Natural killer cell (primary cell): ENCODE measurements at regions not wholly inside any gene's neighbourhood (a gene's known extent, or its start where the extent isn't known, plus 50 kb on each side); places are given as distances from the start of the nearest gene placed in this dataset.

ENCODE experiments used
- ATAC-seq, 3 donors: fragments of 150-1000 bp in 2 of 3; fragments of 200-7000 bp in 1 of 3; cut with Tn5 transposase; 1 replicate in 1 of 3; 2 replicates in 2 of 3; pipeline ENCODE4 v1.10.0; 2021; ENCODE audit warnings: mild to moderate bottlenecking in 2 of 3, moderate library complexity in 2 of 3
- DNase-seq, 2 donors: peaks; one replicate each; pipeline versions ENCODE4 v3.0.0 to v3.0.0-alpha.2; 2013 to 2021; ENCODE audit warnings: mixed read lengths in 1 of 2
- H3K27ac ChIP-seq: one replicate; pipeline ENCODE4 v1.5.1; 2013; ENCODE audit warnings: mild to moderate bottlenecking, low read length
- H3K27me3 ChIP-seq: one replicate; pipeline ENCODE4 v1.6.1; 2013; ENCODE audit warnings: low read length; ENCODE audit not compliant: control insufficient read depth, insufficient read depth
- H3K36me3 ChIP-seq: one replicate; pipeline ENCODE4 v1.6.1; 2013; ENCODE audit warnings: low read length; ENCODE audit not compliant: control insufficient read depth, insufficient read depth
- H3K4me1 ChIP-seq: one replicate; pipeline ENCODE4 v1.6.1; 2013; ENCODE audit warnings: low read length; ENCODE audit not compliant: control insufficient read depth, insufficient read depth
- H3K4me3 ChIP-seq: one replicate; pipeline ENCODE4 v1.5.1; 2013; ENCODE audit warnings: low read length
- H3K9me3 ChIP-seq: one replicate; pipeline ENCODE4 v1.6.1; 2013; ENCODE audit warnings: low read length; ENCODE audit not compliant: control insufficient read depth, insufficient read depth
- H3K27ac Mint-ChIP-seq, 2 donors: one replicate each; pipeline ENCODE4 v1.8.0; 2022; ENCODE audit warnings: mild to moderate bottlenecking in 2 of 2, mixed read lengths in 2 of 2, moderate library complexity in 1 of 2
- H3K27me3 Mint-ChIP-seq, 2 donors: one replicate each; pipeline ENCODE4 v1.8.0; 2022; ENCODE audit warnings: low read depth in 2 of 2, mixed read lengths in 2 of 2
- H3K36me3 Mint-ChIP-seq: one replicate; pipeline ENCODE4 v1.8.0; 2022; ENCODE audit warnings: mixed read lengths
- H3K4me1 Mint-ChIP-seq, 2 donors: one replicate each; pipeline ENCODE4 v1.8.0; 2022; ENCODE audit warnings: mixed read lengths in 2 of 2
- H3K4me3 Mint-ChIP-seq: one replicate; pipeline ENCODE4 v1.8.0; 2022; ENCODE audit warnings: mild to moderate bottlenecking, moderate library complexity, mixed read lengths
- H3K9me3 Mint-ChIP-seq, 2 donors: one replicate each; pipeline ENCODE4 v1.8.0; 2022; ENCODE audit warnings: mixed read lengths in 2 of 2
- WGBS: methylation state at CpG from one replicate; pipeline ENCODE4 v1.1.7; 2013; ENCODE audit warnings: missing lambda C conversion rate; ENCODE audit not compliant: insufficient coverage; 5-methylcytosine and 5-hydroxymethylcytosine counted together
- intact Hi-C: fragments of 100-400 bp; cut with micrococcal nuclease; formaldehyde crosslinking; loops from one replicate; pipeline ENCODE4 v1.14.2; 2022
- TF ChIP-seq, protein P1 (sequence below): fragments of 200-600 bp; IDR thresholded peaks from one replicate; pipeline ENCODE4 v1.8.0; 2022; ENCODE audit warnings: antibody characterized with exemption

DNA sequence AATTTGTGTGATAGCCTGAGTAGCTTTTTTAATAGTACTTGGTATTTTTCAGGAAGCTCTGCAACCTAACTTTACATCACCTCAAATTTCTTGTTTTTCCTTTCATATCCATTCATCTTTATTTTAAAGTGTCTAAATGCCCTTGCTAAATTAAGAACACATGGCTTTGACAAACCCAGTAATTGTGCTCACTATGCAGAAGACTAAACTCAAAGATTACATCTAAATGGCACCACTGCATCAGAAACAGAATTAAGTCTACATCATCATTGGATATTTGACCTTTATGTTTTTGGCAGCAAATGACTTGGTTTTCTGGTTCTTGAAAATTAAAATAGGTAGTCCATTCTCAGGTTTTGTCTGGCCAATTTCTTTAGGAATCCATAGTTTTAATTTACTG, 69.6 kb upstream of the HDGFL1 start:
- Histone ChIP-seq H3K9me3 (no peaks in the 10 kb centered on the region), H3K27ac (no peak overlapping the region), H3K4me3 (no peak overlapping the region), H3K27me3 (no peaks in the 10 kb centered on the region), H3K36me3 (no peaks in the 10 kb centered on the region), H3K4me1 (no peaks in the 10 kb centered on the region)
- no peak for ATAC-seq
- H3K36me3 Mint-ChIP-seq, result no peaks in the 10 kb centered on the region
- TF ChIP-seq, protein P1, sequence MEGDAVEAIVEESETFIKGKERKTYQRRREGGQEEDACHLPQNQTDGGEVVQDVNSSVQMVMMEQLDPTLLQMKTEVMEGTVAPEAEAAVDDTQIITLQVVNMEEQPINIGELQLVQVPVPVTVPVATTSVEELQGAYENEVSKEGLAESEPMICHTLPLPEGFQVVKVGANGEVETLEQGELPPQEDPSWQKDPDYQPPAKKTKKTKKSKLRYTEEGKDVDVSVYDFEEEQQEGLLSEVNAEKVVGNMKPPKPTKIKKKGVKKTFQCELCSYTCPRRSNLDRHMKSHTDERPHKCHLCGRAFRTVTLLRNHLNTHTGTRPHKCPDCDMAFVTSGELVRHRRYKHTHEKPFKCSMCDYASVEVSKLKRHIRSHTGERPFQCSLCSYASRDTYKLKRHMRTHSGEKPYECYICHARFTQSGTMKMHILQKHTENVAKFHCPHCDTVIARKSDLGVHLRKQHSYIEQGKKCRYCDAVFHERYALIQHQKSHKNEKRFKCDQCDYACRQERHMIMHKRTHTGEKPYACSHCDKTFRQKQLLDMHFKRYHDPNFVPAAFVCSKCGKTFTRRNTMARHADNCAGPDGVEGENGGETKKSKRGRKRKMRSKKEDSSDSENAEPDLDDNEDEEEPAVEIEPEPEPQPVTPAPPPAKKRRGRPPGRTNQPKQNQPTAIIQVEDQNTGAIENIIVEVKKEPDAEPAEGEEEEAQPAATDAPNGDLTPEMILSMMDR, result no peak
- H3K27me3 Mint-ChIP-seq, result no peaks in the 10 kb centered on the region
- peaks cover 0 to 6% of the 10 kb centered on the region in 2 donors for H3K9me3 Mint-ChIP-seq
- no peak overlapping the region for H3K27ac Mint-ChIP-seq
- H3K4me3 Mint-ChIP-seq, result no peak overlapping the region
- no peak for DNase-seq
- intact Hi-C loops, result no loop called here
- H3K4me1 Mint-ChIP-seq, result no peaks in the 10 kb centered on the region

DNA sequence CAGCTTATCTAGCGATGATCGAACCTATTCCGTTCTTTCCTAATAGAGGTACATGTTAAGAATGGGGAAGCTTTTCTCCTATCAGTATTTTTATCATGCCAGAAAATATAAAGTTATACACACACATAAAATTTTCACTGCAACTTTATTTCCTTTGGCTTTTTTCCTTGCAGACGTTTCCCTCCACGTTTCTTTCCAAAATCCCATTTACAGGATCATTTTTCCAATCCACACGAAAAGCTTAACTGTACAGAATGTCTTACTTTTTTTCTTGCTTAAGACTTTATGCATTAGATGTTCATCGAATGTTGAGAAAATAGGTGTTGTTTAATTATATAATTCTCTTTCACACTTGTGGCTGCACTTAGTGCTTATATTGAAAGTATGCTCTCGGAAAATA, 62.9 kb upstream of the HDGFL1 start:
- Histone ChIP-seq H3K4me1 (no peaks in the 10 kb centered on the region), H3K27me3 (no peaks in the 10 kb centered on the region), H3K27ac (no peak overlapping the region), H3K4me3 (no peak overlapping the region), H3K36me3 (no peaks in the 10 kb centered on the region), H3K9me3 (no peaks in the 10 kb centered on the region)
- H3K4me1 Mint-ChIP-seq, result no peaks in the 10 kb centered on the region
- no peak for DNase-seq
- no peak overlapping the region for H3K27ac Mint-ChIP-seq
- 80% methylated on average over 3 of the region's 8 CpGs for WGBS
- no peak overlapping the region for H3K4me3 Mint-ChIP-seq
- H3K36me3 Mint-ChIP-seq, result no peaks in the 10 kb centered on the region
- no peak for ATAC-seq
- H3K27me3 Mint-ChIP-seq, result no peaks in the 10 kb centered on the region
- TF ChIP-seq, protein P1, result no peak
- intact Hi-C loops, result no loop called here
- peaks cover 3 to 7% of the 10 kb centered on the region in 2 donors for H3K9me3 Mint-ChIP-seq

DNA sequence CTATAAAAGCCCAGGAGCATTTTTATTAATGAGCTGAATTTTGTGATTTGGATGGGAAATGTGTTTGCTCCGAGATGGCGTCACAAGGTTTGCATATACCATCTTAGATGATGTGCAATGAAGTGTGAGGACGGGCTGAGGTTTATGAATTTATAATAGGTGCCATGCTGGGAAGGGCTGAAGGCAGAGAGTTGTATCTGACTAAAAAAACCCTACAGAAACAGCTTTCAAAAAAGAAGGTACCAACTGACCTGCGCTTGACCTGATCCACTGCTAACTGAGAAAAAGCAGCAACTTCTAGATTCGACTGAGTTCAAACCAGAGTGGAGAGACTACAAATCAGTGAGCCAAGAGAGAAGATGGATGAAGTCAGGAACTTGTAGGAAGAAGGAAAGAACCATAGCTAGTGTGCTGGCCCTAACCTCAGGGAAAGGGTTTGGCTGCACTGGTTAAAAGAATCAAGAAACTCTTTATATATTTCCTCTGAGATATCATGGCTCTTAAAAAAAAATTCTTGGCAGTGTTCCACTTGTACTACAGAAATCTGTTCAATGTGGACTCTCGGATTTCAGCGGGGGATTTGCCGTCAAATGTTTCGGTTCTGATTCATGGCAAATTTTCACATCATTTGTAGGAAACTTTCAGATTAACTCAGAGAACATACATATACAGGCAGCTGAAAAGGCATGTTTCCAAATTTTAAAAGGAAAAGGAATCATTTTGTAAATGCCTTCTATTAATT, 56.5 kb upstream of the HDGFL1 start:
- ATAC-seq (no peak), DNase-seq (no peak)
- no peak overlapping the region for H3K27ac ChIP-seq
- Mint-ChIP-seq H3K9me3 (peaks cover 16 to 18% of the 10 kb centered on the region in 2 donors), H3K27ac (no peak overlapping the region), H3K4me3 (no peak overlapping the region), H3K36me3 (no peaks in the 10 kb centered on the region), H3K4me1 (no peaks in the 10 kb centered on the region), H3K27me3 (no peaks in the 10 kb centered on the region)
- 88% methylated on average over 9 of the region's 9 CpGs for WGBS
- no peaks in the 10 kb centered on the region for H3K4me1 ChIP-seq
- no peaks in the 10 kb centered on the region for H3K27me3 ChIP-seq
- no peaks in the 10 kb centered on the region for H3K36me3 ChIP-seq
- TF ChIP-seq, protein P1, result no peak
- no peak overlapping the region for H3K4me3 ChIP-seq
- intact Hi-C loops, result no loop called here
- no peaks in the 10 kb centered on the region for H3K9me3 ChIP-seq

DNA sequence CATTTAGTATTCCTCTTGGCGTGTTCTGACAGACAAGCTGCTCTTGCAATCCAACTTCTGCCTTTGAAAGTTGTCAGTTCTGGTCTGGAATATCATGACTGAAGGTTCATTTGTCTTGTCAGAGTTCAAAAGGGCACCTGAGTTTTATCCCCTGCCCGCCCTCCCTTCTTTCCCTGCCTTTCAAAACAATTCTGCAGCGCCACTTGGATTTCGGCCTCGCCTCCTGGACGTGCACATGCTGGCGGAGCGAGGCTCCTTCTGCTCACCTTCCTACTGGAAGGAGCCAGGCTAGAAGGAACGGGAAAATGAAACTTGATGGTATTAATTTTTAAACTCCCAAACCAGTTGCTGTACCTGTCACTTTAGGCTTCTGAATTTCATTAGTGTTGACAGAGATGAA, 55.7 kb upstream of the HDGFL1 start:
- no peak overlapping the region for H3K27ac Mint-ChIP-seq
- H3K27me3 Mint-ChIP-seq, result no peaks in the 10 kb centered on the region
- no peaks in the 10 kb centered on the region for H3K36me3 Mint-ChIP-seq
- no peak overlapping the region for H3K27ac ChIP-seq
- no peak overlapping the region for H3K4me3 ChIP-seq
- no peaks in the 10 kb centered on the region for H3K36me3 ChIP-seq
- H3K4me3 Mint-ChIP-seq, result no peak overlapping the region
- H3K9me3 Mint-ChIP-seq, result peaks cover 17 to 18% of the 10 kb centered on the region in 2 donors
- DNase-seq (no peak), ATAC-seq (no peak)
- H3K27me3 ChIP-seq, result no peaks in the 10 kb centered on the region
- TF ChIP-seq, protein P1, result no peak
- H3K4me1 Mint-ChIP-seq, result no peaks in the 10 kb centered on the region
- WGBS, result 88% methylated on average over 9 of the region's 9 CpGs
- H3K9me3 ChIP-seq, result no peaks in the 10 kb centered on the region
- H3K4me1 ChIP-seq, result no peaks in the 10 kb centered on the region
- intact Hi-C loops, result no loop called here
